ENCODE measurements at regions not wholly inside any gene's neighbourhood (a gene's known extent, or its start where the extent isn't known, plus 50 kb on each side); places are given as distances from the start of the nearest gene placed in this dataset.

DNA sequence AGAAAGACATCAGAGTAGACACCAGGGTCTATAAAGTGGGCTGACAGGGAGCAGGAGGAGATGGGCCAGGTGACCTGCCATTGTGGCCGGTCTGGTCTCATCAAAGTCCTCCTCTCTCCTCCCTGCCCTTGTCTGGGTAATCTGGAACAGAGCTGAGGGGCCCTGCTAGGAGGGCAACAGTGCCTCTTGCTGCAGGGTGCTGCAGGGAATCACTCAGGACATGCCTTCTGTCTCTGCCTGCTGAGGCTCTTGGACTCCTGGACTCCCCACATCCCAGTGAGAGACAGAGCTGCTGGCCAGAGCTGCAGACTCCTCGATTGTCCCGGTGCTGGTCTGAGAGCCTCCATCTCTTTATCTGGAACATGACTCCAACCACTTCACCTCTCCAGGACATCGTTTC, 366.1 kb upstream of the DUSP10 start:
- Histone ChIP-seq H3K36me3 (ENCODE audit: insufficient read depth, low read length) (no peaks in the 10 kb centered on the region), H3K4me2 (ENCODE audit: insufficient read depth, low read length) (no peak overlapping the region), H3K9me3 (ENCODE audit: insufficient read depth, low read length, severe bottlenecking) (no peaks in the 10 kb centered on the region), H3K4me3 (ENCODE audit: low read depth in 1 of 2, low read length in 2 of 2) (no peak overlapping the region), H4K20me1 (ENCODE audit: insufficient read depth, low read length) (no peaks in the 10 kb centered on the region), H3K4me1 (ENCODE audit: insufficient read depth, low read length) (no peaks in the 10 kb centered on the region), H3K27ac (ENCODE audit: low read length) (no peak overlapping the region), H3K79me2 (ENCODE audit: insufficient read depth, low read length) (no peaks in the 10 kb centered on the region), H3K9ac (ENCODE audit: low read depth, low read length) (no peak overlapping the region), H3K27me3 (ENCODE audit: insufficient read depth, low read length, poor library complexity) (peaks cover 5% of the 10 kb centered on the region), H2AFZ (ENCODE audit: low read depth, low read length) (no peak overlapping the region)
- ATAC-seq (ENCODE audit: insufficient read depth, low read depth), result no peak
- TF ChIP-seq CTCF (IDR thresholded peaks at IDR 0.05; ENCODE audit: borderline replicate concordance, extremely low read depth, low read length, poor library complexity, severe bottlenecking), result no peak
- no peak for TF ChIP-seq EZH2 (IDR thresholded peaks at IDR 0.05; ENCODE audit: borderline replicate concordance, low read depth, low read length, severe bottlenecking)
- no peak for DNase-seq

DNA sequence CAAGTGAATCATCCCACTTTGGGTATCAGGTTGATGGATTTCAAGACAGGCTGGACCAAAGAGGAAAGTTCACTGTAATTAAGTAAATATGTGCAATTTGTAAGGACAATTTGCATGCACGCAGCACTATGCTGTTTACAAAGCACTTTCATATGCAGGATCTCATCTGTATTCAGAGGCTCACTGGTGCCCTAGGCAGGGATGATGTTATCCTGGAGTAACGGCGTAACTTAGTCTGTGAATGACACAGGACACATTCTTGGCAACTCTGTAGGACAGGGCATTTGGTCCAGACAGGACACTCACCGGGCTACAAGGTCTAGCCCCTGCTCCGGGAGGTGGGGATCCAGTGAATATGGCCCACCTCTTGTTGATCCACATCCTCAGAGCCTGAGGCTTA, 365.4 kb upstream of the DUSP10 start:
- Histone ChIP-seq H3K79me2 (ENCODE audit: insufficient read depth, low read length) (no peaks in the 10 kb centered on the region), H3K4me2 (ENCODE audit: insufficient read depth, low read length) (no peak overlapping the region), H3K9me3 (ENCODE audit: insufficient read depth, low read length, severe bottlenecking) (no peaks in the 10 kb centered on the region), H4K20me1 (ENCODE audit: insufficient read depth, low read length) (no peaks in the 10 kb centered on the region), H3K4me3 (ENCODE audit: low read depth in 1 of 2, low read length in 2 of 2) (no peak overlapping the region), H3K27ac (ENCODE audit: low read length) (no peak overlapping the region), H2AFZ (ENCODE audit: low read depth, low read length) (no peak overlapping the region), H3K27me3 (ENCODE audit: insufficient read depth, low read length, poor library complexity) (peaks cover 5% of the 10 kb centered on the region), H3K4me1 (ENCODE audit: insufficient read depth, low read length) (no peaks in the 10 kb centered on the region), H3K9ac (ENCODE audit: low read depth, low read length) (no peak overlapping the region), H3K36me3 (ENCODE audit: insufficient read depth, low read length) (no peaks in the 10 kb centered on the region)
- TF ChIP-seq EZH2 (IDR thresholded peaks at IDR 0.05; ENCODE audit: borderline replicate concordance, low read depth, low read length, severe bottlenecking) (no peak), CTCF (IDR thresholded peaks at IDR 0.05; ENCODE audit: borderline replicate concordance, extremely low read depth, low read length, poor library complexity, severe bottlenecking) (no peak)
- DNase-seq (no peak), ATAC-seq (ENCODE audit: insufficient read depth, low read depth) (no peak)

GRCh38 chr1:222106377-222106776, 364.5 kb upstream of the DUSP10 start:
- no peak for ATAC-seq (ENCODE audit: insufficient read depth, low read depth)
- Histone ChIP-seq H3K27me3 (ENCODE audit: insufficient read depth, low read length, poor library complexity) (peaks cover 5% of the 10 kb centered on the region), H3K9ac (ENCODE audit: low read depth, low read length) (no peak overlapping the region), H3K4me1 (ENCODE audit: insufficient read depth, low read length) (no peaks in the 10 kb centered on the region), H3K79me2 (ENCODE audit: insufficient read depth, low read length) (no peaks in the 10 kb centered on the region), H3K27ac (ENCODE audit: low read length) (no peak overlapping the region), H3K4me2 (ENCODE audit: insufficient read depth, low read length) (no peak overlapping the region), H3K9me3 (ENCODE audit: insufficient read depth, low read length, severe bottlenecking) (no peaks in the 10 kb centered on the region), H2AFZ (ENCODE audit: low read depth, low read length) (no peak overlapping the region), H3K36me3 (ENCODE audit: insufficient read depth, low read length) (no peaks in the 10 kb centered on the region), H4K20me1 (ENCODE audit: insufficient read depth, low read length) (no peaks in the 10 kb centered on the region), H3K4me3 (ENCODE audit: low read depth in 1 of 2, low read length in 2 of 2) (no peak overlapping the region)
- TF ChIP-seq EZH2 (IDR thresholded peaks at IDR 0.05; ENCODE audit: borderline replicate concordance, low read depth, low read length, severe bottlenecking) (no peak), CTCF (IDR thresholded peaks at IDR 0.05; ENCODE audit: borderline replicate concordance, extremely low read depth, low read length, poor library complexity, severe bottlenecking) (no peak)
- DNase-seq, result no peak

DNA sequence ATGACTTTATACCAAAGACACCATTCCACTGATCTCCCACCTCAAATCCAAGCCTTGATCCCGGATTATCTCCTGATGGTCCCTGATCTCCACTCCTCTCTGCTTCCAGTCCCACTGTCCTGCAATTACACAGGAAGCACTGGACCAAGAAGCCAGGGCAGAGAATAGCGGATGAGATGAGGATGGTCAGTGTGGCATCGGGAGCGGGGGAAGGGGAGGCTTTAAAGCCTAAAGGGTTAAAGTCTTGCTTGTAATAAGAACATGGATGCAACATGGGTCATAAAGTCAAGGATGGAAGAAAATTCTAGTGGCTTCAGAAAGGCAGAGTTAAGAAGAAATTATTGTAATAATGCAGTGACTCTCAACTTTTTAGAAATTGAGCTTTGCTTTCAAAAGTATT, 364.0 kb upstream of the DUSP10 start:
- ATAC-seq (ENCODE audit: insufficient read depth, low read depth) (no peak), DNase-seq (no peak)
- Histone ChIP-seq H3K36me3 (ENCODE audit: insufficient read depth, low read length) (no peaks in the 10 kb centered on the region), H4K20me1 (ENCODE audit: insufficient read depth, low read length) (no peaks in the 10 kb centered on the region), H3K4me2 (ENCODE audit: insufficient read depth, low read length) (no peak overlapping the region), H3K9me3 (ENCODE audit: insufficient read depth, low read length, severe bottlenecking) (no peaks in the 10 kb centered on the region), H3K4me1 (ENCODE audit: insufficient read depth, low read length) (no peaks in the 10 kb centered on the region), H3K79me2 (ENCODE audit: insufficient read depth, low read length) (no peaks in the 10 kb centered on the region), H3K27me3 (ENCODE audit: insufficient read depth, low read length, poor library complexity) (peaks cover 5% of the 10 kb centered on the region), H2AFZ (ENCODE audit: low read depth, low read length) (no peak overlapping the region), H3K27ac (ENCODE audit: low read length) (no peak overlapping the region), H3K4me3 (ENCODE audit: low read depth in 1 of 2, low read length in 2 of 2) (no peak overlapping the region), H3K9ac (ENCODE audit: low read depth, low read length) (no peak overlapping the region)
- TF ChIP-seq EZH2 (IDR thresholded peaks at IDR 0.05; ENCODE audit: borderline replicate concordance, low read depth, low read length, severe bottlenecking), result no peak
- no peak for TF ChIP-seq CTCF (IDR thresholded peaks at IDR 0.05; ENCODE audit: borderline replicate concordance, extremely low read depth, low read length, poor library complexity, severe bottlenecking)

Data from DND-41 (cell line).